ENCODE measurements at regions not wholly inside any gene's neighbourhood (a gene's known extent, or its start where the extent isn't known, plus 50 kb on each side); places are given as distances from the start of the nearest gene placed in this dataset.

GRCh38 chr20:6841128-6841527 is 73.6 kb downstream of the BMP2 start:
- TF ChIP-seq EZH2phosphoT487 (conservative IDR thresholded peaks at IDR 0.05; ENCODE audit: low read length) (no peak), CTCF (IDR thresholded peaks at IDR 0.05; ENCODE audit: insufficient read depth, low read length, poor library complexity, severe bottlenecking) (no peak)
- Histone ChIP-seq H3K9me3 (ENCODE audit: insufficient read depth, low read length) (no peaks in the 10 kb centered on the region), H3K9ac (ENCODE audit: low read length) (no peak overlapping the region), H2AFZ (ENCODE audit: low read depth, low read length, severe bottlenecking) (no peak overlapping the region), H3K9me2 (replicated peaks; ENCODE audit: insufficient read depth, low read length) (no peaks in the 10 kb centered on the region), H3K4me3 (ENCODE audit: insufficient read depth, low read length, poor library complexity, severe bottlenecking) (no peak overlapping the region), H3K4me2 (ENCODE audit: low read depth, low read length, poor library complexity, severe bottlenecking) (no peak overlapping the region), H3K36me3 (ENCODE audit: low read length) (no peaks in the 10 kb centered on the region), H3K27me3 (ENCODE audit: low read length) (no peaks in the 10 kb centered on the region), H3K27ac (ENCODE audit: low read depth, low read length) (no peak overlapping the region), H3K79me2 (ENCODE audit: insufficient read depth, low read length) (no peaks in the 10 kb centered on the region), H4K20me1 (ENCODE audit: low read depth, low read length) (no peaks in the 10 kb centered on the region), H3F3A (ENCODE audit: insufficient read depth) (no peaks in the 10 kb centered on the region)

- Histone ChIP-seq H3K4me2 (ENCODE audit: low read depth, low read length, poor library complexity, severe bottlenecking) (no peak overlapping the region), H3K27me3 (ENCODE audit: low read length) (no peaks in the 10 kb centered on the region), H4K20me1 (ENCODE audit: low read depth, low read length) (no peaks in the 10 kb centered on the region), H2AFZ (ENCODE audit: low read depth, low read length, severe bottlenecking) (no peak overlapping the region), H3K9me3 (ENCODE audit: insufficient read depth, low read length) (no peaks in the 10 kb centered on the region), H3K4me3 (ENCODE audit: insufficient read depth, low read length, poor library complexity, severe bottlenecking) (no peak overlapping the region), H3F3A (ENCODE audit: insufficient read depth) (no peaks in the 10 kb centered on the region), H3K27ac (ENCODE audit: low read depth, low read length) (no peak overlapping the region), H3K36me3 (ENCODE audit: low read length) (no peaks in the 10 kb centered on the region), H3K79me2 (ENCODE audit: insufficient read depth, low read length) (no peaks in the 10 kb centered on the region), H3K9ac (ENCODE audit: low read length) (no peak overlapping the region), H3K9me2 (replicated peaks; ENCODE audit: insufficient read depth, low read length) (no peaks in the 10 kb centered on the region)
- TF ChIP-seq CTCF (IDR thresholded peaks at IDR 0.05; ENCODE audit: insufficient read depth, low read length, poor library complexity, severe bottlenecking) (no peak), EZH2phosphoT487 (conservative IDR thresholded peaks at IDR 0.05; ENCODE audit: low read length) (no peak)
Measured at GRCh38 chr20:6845141-6845540, 77.7 kb downstream of the BMP2 start.

GRCh38 chr20:6848041-6848440 is 80.6 kb downstream of the BMP2 start:
- H3K79me2 ChIP-seq (ENCODE audit: insufficient read depth, low read length) = no peaks in the 10 kb centered on the region
- H3K9ac ChIP-seq (ENCODE audit: low read length) = no peak overlapping the region
- H3F3A ChIP-seq (ENCODE audit: insufficient read depth) = no peaks in the 10 kb centered on the region
- no peak overlapping the region for H3K4me3 ChIP-seq (ENCODE audit: insufficient read depth, low read length, poor library complexity, severe bottlenecking)
- no peak overlapping the region for H3K4me2 ChIP-seq (ENCODE audit: low read depth, low read length, poor library complexity, severe bottlenecking)
- no peak overlapping the region for H3K27ac ChIP-seq (ENCODE audit: low read depth, low read length)
- TF ChIP-seq CTCF (IDR thresholded peaks at IDR 0.05; ENCODE audit: insufficient read depth, low read length, poor library complexity, severe bottlenecking) = no peak
- TF ChIP-seq EZH2phosphoT487 (conservative IDR thresholded peaks at IDR 0.05; ENCODE audit: low read length) = no peak
- H3K36me3 ChIP-seq (ENCODE audit: low read length) = no peaks in the 10 kb centered on the region
- no peaks in the 10 kb centered on the region for H3K9me3 ChIP-seq (ENCODE audit: insufficient read depth, low read length)
- H2AFZ ChIP-seq (ENCODE audit: low read depth, low read length, severe bottlenecking) = no peak overlapping the region
- no peaks in the 10 kb centered on the region for H3K27me3 ChIP-seq (ENCODE audit: low read length)
- H4K20me1 ChIP-seq (ENCODE audit: low read depth, low read length) = no peaks in the 10 kb centered on the region
- H3K9me2 ChIP-seq (replicated peaks; ENCODE audit: insufficient read depth, low read length) = no peaks in the 10 kb centered on the region

- TF ChIP-seq CTCF (IDR thresholded peaks at IDR 0.05; ENCODE audit: insufficient read depth, low read length, poor library complexity, severe bottlenecking) (no peak), EZH2phosphoT487 (conservative IDR thresholded peaks at IDR 0.05; ENCODE audit: low read length) (no peak)
- Histone ChIP-seq H4K20me1 (ENCODE audit: low read depth, low read length) (no peaks in the 10 kb centered on the region), H3F3A (ENCODE audit: insufficient read depth) (no peaks in the 10 kb centered on the region), H2AFZ (ENCODE audit: low read depth, low read length, severe bottlenecking) (no peak overlapping the region), H3K79me2 (ENCODE audit: insufficient read depth, low read length) (no peaks in the 10 kb centered on the region), H3K27ac (ENCODE audit: low read depth, low read length) (no peak overlapping the region), H3K36me3 (ENCODE audit: low read length) (no peaks in the 10 kb centered on the region), H3K9me3 (ENCODE audit: insufficient read depth, low read length) (no peaks in the 10 kb centered on the region), H3K27me3 (ENCODE audit: low read length) (no peaks in the 10 kb centered on the region), H3K4me2 (ENCODE audit: low read depth, low read length, poor library complexity, severe bottlenecking) (no peak overlapping the region), H3K9me2 (replicated peaks; ENCODE audit: insufficient read depth, low read length) (no peaks in the 10 kb centered on the region), H3K9ac (ENCODE audit: low read length) (no peak overlapping the region), H3K4me3 (ENCODE audit: insufficient read depth, low read length, poor library complexity, severe bottlenecking) (no peak overlapping the region)
Measured at GRCh38 chr20:6848992-6849391, 81.5 kb downstream of the BMP2 start.
